Sigmoid colon (tissue), 6 donors: ENCODE measurements at regions not wholly inside any gene's neighbourhood (a gene's known extent, or its start where the extent isn't known, plus 50 kb on each side); places are given as distances from the start of the nearest gene placed in this dataset.

Experiments used
- DNase-seq: peaks from one replicate; pipeline ENCODE4 v3.0.0-alpha.2; 2019
- H3K27ac ChIP-seq, 4 donors: fragments of 200-600 bp; sonication (generic); one replicate each; pipeline ENCODE4 v1.5.1; 2016 to 2019; ENCODE audit warnings: mild to moderate bottlenecking in 1 of 4
- H3K27me3 ChIP-seq, 3 donors: fragments of 200-600 bp; sonication (generic); one replicate each; pipeline ENCODE4 v1.5.1; 2019; ENCODE audit warnings: mild to moderate bottlenecking in 1 of 3
- H3K36me3 ChIP-seq, 4 donors: fragments of 200-600 bp; sonication (generic); one replicate each; pipeline ENCODE4 v1.5.1; 2016 to 2019
- H3K4me1 ChIP-seq, 4 donors: fragments of 200-600 bp; sonication (generic); one replicate each; pipeline ENCODE4 v1.5.1; 2017 to 2019
- H3K4me3 ChIP-seq, 4 donors: fragments of 200-600 bp; sonication (generic); one replicate each; pipeline ENCODE4 v1.5.1; 2017 to 2019; ENCODE audit warnings: mild to moderate bottlenecking in 2 of 4, moderate library complexity in 1 of 4
- H3K9me3 ChIP-seq, 4 donors: fragments of 200-600 bp in 3 of 4; sonication (generic) in 3 of 4; one replicate each; pipeline versions ENCODE4 v1.5.1 to v1.6.1; 2013 to 2019
- CTCF ChIP-seq, 4 experiments: fragments of 450-650 bp in 3 of 4; fragments of 200-600 bp in 1 of 4; IDR thresholded peaks; one replicate each; pipeline ENCODE4 v1.5.1; 2016 to 2019; ENCODE audit warnings: antibody characterized with exemption in 4 of 4, mild to moderate bottlenecking in 3 of 4, moderate library complexity in 2 of 4
- EP300 ChIP-seq, 4 donors: sonication (generic); formaldehyde crosslinking; IDR thresholded peaks; one replicate each; pipeline ENCODE4 v1.6.1; 2017; ENCODE audit warnings: antibody characterized with exemption in 4 of 4
- POLR2A ChIP-seq, 2 donors: fragments of 450-650 bp; IDR thresholded peaks; one replicate each; pipeline ENCODE4 v1.6.1; 2016; ENCODE audit warnings: antibody characterized with exemption in 2 of 2, mild to moderate bottlenecking in 2 of 2, moderate library complexity in 2 of 2
- POLR2AphosphoS5 ChIP-seq, 4 donors: sonication (generic); formaldehyde crosslinking; IDR thresholded peaks; one replicate each; pipeline ENCODE4 v1.6.1; 2017; ENCODE audit warnings: antibody characterized with exemption in 4 of 4
- WGBS, 2 donors: extraction: QIAGEN DNeasy Blood & Tissue Kit; methylation state at CpG; one replicate each; pipeline ENCODE4 v1.1.7; 2013; 5-methylcytosine and 5-hydroxymethylcytosine counted together
- intact Hi-C: fragments of 100-400 bp; cut with DNase I; formaldehyde crosslinking; loops from one replicate; pipeline ENCODE4 v1.15.1; 2023
- donor health status: healthy with polysubstance abuse.
- donor health status: healthy.

GRCh38 chr11:70948398-70948797, 304.0 kb downstream of the SHANK2 start:
- H3K27me3 ChIP-seq = no peaks in the 10 kb centered on the region
- WGBS, 2 donors = 90 to 95% methylated on average over 13 of the region's 13 CpGs
- no peaks in the 10 kb centered on the region for H3K36me3 ChIP-seq
- no peak overlapping the region for H3K4me3 ChIP-seq
- intact Hi-C loops = no loop called here
- no peak for DNase-seq
- TF ChIP-seq POLR2A (IDR thresholded peaks at IDR 0.05) (no peak), CTCF (IDR thresholded peaks at IDR 0.05) (no peak), EP300 (IDR thresholded peaks at IDR 0.05) (no peak), POLR2AphosphoS5 (IDR thresholded peaks at IDR 0.05) (no peak)
- H3K9me3 ChIP-seq = peaks cover 0 to 2% (median under 1%) of the 10 kb centered on the region in 4 donors
- no peak overlapping the region for H3K27ac ChIP-seq
- H3K4me1 ChIP-seq = no peaks in the 10 kb centered on the region

- intact Hi-C loops = no loop called here
- Histone ChIP-seq H3K4me3 (no peak overlapping the region), H3K27me3 (no peaks in the 10 kb centered on the region), H3K4me1 (no peaks in the 10 kb centered on the region), H3K9me3 (no peaks in the 10 kb centered on the region), H3K36me3 (no peaks in the 10 kb centered on the region), H3K27ac (no peak overlapping the region)
- 51 to 73% methylated on average over 19 of the region's 19 CpGs for WGBS, 2 donors
- TF ChIP-seq EP300 (IDR thresholded peaks at IDR 0.05) (no peak), CTCF (IDR thresholded peaks at IDR 0.05) (no peak), POLR2AphosphoS5 (IDR thresholded peaks at IDR 0.05) (no peak), POLR2A (IDR thresholded peaks at IDR 0.05) (no peak)
- no peak for DNase-seq
Measured at GRCh38 chr11:70948855-70949531, 303.4 kb downstream of the SHANK2 start.

- no peak overlapping the region for H3K27ac ChIP-seq
- no peaks in the 10 kb centered on the region for H3K9me3 ChIP-seq
- no peak overlapping the region for H3K4me3 ChIP-seq
- no peak for TF ChIP-seq POLR2A (IDR thresholded peaks at IDR 0.05)
- no peak for TF ChIP-seq EP300 (IDR thresholded peaks at IDR 0.05)
- TF ChIP-seq POLR2AphosphoS5 (IDR thresholded peaks at IDR 0.05) = no peak
- no peak for TF ChIP-seq CTCF (IDR thresholded peaks at IDR 0.05)
- WGBS, 2 donors = 87 to 89% methylated on average over 11 of the region's 11 CpGs
- no peak for DNase-seq
- H3K36me3 ChIP-seq = no peaks in the 10 kb centered on the region
- no peaks in the 10 kb centered on the region for H3K4me1 ChIP-seq
- intact Hi-C loops = no loop called here
- no peaks in the 10 kb centered on the region for H3K27me3 ChIP-seq
Measured at GRCh38 chr11:70951139-70951804, 301.1 kb downstream of the SHANK2 start.

GRCh38 chr11:70952191-70952590, 300.2 kb downstream of the SHANK2 start:
- no peaks in the 10 kb centered on the region for H3K27me3 ChIP-seq
- no peaks in the 10 kb centered on the region for H3K36me3 ChIP-seq

More at GRCh38 chr11:70952191-70952590, 300.2 kb downstream of the SHANK2 start:
- Histone ChIP-seq H3K4me1 (no peaks in the 10 kb centered on the region), H3K9me3 (no peaks in the 10 kb centered on the region), H3K27ac (no peak overlapping the region), H3K4me3 (no peak overlapping the region)
- DNase-seq = no peak
- intact Hi-C loops = no loop called here
- 77 to 92% methylated on average over 8 of the region's 8 CpGs for WGBS, 2 donors
- TF ChIP-seq CTCF (IDR thresholded peaks at IDR 0.05) = no peak
- no peak for TF ChIP-seq EP300 (IDR thresholded peaks at IDR 0.05)
- no peak for TF ChIP-seq POLR2A (IDR thresholded peaks at IDR 0.05)
- TF ChIP-seq POLR2AphosphoS5 (IDR thresholded peaks at IDR 0.05) = no peak
